Ecto neural progenitor cell (in vitro differentiated cells): ENCODE measurements at regions not wholly inside any gene's neighbourhood (a gene's known extent, or its start where the extent isn't known, plus 50 kb on each side); places are given as distances from the start of the nearest gene placed in this dataset.
A peak's percentile ranks its signal among the peaks of the same experiment; 100 is the strongest.

Experiments used
- DNase-seq: peaks from one replicate; pipeline ENCODE4 v3.0.0-alpha.2; 2018; ENCODE audit warnings: low spot score

DNA sequence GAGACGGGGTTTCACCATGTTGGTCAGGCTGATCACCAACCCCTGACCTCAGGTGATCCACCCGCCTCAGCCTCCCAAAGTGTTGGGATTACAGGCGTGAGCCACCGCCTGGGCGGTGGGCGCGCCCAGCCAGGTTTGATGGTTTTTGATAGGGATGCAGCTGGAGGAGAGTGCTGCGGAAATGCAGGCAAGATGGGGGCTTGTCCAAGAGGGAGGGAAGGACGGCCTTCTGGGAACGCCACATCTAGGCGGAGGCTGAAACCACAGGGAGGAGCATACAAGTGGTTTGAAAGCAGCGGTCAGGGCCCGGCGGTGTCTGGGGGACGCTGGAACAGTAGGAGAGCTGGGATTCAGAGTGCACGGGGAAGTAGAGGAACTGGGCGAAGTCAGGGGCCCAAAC lies 134.6 kb downstream of the VRK1 start:
- no peak for DNase-seq

DNA sequence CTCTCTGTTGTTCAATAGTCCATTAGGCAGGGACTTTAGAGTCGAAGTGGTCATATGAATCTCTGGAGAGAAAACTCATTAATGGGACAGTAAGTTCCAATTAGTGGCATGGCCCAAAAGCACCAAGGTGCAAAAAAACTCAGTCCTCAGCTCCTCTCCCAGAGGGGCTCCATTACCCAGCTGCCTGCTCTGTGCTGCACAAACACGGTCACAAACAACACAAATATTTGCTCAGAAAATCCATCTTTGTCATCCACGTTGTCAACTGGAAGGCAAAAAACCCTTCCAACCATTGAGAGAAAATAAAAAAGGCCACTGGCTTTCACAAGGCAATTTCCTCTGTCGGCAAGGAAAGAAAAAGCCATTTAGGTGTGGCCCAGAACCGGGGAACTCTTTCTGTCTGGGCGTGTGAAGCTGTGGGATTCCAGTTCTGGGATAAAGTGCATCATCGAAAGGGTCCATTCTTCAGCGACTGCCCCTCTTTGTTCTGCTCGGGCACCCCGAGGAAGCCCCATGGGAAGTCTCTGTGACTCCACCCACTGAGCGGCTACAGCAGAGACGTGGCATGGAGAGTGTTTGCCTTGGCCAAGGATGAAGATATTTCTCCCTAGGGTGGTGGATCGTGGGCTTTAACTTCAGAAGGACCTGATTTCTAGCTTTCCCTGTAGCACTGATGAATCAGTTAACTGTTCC lies 137.6 kb downstream of the VRK1 start:
- no peak for DNase-seq

DNA sequence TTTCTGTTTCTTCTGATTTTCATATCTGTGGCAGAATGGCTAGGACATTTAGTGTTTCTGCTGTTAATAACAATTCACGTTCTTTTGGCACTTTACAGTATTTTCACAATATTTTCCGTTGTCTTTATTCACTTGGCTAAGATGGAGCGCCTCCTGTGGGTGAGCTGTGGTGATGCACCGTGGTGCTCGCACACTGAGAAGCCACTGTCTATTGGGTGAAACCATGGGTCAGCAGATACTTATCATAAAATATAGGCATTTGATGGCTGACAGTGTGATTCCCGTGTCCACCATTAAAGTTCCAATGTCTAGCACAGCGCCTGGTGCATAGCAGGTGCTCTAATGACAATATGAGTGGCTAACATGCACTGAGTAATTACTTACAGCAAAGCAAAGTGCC lies 141.8 kb downstream of the VRK1 start:
- DNase-seq: no peak

DNA sequence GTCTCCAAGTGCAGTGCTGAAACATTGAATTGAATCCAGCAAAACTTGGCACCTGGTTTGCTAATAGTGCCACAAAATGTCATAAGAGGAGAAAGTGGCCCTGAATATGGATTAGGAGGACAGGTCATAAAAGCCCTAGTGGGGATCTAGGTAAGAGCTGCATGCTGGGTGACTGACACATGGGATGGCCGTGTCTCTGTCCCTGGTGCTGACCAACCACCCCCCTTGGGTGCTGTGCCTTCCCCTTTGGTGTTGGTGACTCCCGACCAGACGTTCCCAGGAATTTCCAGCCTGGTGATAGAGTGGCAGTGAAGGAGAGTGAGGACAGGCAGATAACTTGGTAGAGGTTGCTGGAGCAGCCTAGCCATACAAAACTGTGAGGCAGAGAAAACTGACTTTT lies 142.8 kb downstream of the VRK1 start:
- peak; percentile 53 for DNase-seq

DNA sequence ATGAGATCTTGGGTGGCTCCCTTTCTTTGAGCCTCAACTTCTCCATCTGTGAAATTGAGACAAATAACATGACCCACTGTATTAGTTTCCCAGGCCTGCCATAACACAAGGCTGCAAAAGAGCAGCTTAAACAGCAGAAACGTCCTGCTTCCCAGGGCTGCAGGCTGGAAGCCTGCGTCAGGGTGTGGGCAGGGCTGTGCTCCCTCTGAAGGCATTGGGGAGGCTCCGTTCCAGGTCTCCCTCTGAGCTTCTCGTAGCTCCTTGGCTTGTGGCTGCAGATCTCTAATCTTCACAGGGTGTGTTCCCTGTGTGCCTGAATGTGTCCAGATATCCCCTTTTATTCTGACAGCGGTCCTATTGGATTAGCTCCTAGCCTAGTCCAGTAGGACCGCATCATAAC lies 147.1 kb downstream of the VRK1 start:
- no peak for DNase-seq

DNA sequence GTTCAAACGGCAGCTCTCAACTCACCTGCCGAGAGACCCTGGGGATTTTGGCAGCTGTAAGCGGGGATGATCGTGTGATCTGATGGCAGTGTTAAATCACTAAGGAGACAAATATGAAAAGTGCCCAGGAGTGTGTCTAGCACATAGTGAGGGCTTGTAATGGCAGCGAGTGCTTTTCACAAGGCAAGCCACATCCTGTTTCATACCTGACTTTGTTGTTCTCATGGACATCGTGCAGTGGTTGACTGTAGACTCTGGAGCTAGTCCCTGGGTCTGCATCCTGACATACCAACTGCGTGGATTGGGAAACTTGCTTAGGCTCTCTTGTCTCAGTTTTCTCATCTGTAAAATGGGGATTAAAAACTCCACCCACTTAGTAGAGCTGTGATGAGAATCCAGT lies 148.5 kb downstream of the VRK1 start:
- no peak for DNase-seq

DNA sequence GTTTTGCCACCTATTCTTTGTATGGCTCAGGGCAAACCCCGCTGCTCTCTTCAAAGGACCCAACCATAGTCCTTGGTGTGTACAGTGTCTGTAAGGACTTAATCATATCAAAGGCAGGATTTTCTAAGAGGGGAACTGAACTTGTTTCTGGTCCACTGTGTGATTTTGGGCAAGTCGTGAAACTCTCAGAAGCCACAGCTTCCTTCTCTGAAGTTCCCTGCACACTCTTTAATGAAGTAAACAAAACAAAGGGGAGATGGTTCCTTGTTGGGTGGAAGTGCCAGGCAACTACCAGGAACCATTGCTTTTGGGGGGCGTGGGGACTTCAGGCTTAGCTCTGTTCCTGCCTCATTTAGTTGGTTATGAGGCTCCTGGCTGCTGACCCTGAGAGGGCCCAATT lies 152.4 kb downstream of the VRK1 start:
- DNase-seq: peak; percentile 8

DNA sequence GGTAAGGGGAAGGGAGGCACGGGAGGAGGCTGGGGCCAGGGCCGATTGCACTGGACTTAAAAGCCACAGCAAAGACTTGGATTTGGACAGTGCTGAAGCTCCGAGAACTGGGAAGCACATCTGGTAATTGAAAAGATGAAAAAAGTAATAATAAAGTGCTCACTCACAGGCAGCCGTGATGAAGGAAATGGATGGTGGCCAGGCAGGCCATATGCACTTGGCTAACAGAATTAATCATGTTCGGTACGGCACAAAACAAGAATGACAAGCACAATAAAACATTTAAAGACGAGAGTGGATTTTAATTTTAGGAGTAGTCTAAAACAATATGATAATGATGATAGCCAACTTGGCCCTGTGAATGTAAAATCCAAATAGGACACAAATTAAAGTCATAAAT lies 154.3 kb downstream of the VRK1 start:
- DNase-seq: no peak

DNA sequence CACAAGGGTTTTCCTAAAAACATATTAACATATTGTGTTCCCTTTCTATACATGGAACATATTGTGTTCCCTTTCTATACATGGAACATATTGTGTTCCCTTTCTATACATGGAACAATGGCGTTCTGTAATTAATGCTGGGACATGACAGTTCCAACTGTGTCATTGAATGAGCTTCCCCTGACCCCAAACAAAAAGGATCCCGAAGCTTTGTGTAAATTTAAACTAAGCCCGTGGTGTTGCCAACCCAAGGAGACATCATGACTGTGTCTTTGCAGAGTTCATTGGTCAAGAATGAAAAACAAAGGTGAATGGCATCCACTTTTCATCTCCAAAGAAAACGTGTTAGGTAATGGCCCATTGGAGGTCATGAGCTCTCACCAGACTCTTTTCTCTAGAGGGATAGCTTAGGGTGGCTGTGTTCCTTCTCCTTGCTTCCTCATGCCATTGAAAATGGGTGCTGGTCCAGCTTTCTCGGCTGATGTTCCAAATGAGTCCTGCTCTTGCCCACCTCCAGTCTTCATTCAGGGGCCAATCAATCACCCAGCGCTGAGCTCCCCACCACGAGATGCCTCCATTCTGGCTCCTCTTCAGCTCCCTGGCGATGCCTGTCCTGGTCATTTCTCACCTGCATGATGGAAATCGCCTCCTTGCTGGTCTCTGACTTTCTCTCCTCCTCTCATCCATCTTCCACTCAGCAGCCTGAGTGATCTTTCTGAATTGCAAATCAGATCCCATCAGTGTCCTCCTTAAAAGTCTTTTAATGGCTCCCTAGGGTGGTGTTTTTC lies 156.1 kb downstream of the VRK1 start:
- DNase-seq: no peak

DNA sequence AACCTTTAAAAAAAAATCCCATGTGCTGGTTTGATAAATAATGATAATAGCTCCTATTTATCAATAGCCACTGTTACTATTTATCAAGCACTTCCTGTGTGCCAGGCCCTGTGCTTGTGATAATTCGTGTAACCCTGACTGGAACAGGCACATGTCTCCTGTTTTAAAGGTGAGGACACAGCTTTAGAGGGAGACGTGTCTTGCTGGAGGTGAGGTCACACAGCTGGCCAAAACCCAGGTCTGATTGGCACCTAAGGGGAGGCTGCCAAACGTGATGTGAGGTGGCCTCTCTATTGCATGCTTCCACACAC lies 156.6 kb downstream of the VRK1 start:
- DNase-seq: no peak

DNA sequence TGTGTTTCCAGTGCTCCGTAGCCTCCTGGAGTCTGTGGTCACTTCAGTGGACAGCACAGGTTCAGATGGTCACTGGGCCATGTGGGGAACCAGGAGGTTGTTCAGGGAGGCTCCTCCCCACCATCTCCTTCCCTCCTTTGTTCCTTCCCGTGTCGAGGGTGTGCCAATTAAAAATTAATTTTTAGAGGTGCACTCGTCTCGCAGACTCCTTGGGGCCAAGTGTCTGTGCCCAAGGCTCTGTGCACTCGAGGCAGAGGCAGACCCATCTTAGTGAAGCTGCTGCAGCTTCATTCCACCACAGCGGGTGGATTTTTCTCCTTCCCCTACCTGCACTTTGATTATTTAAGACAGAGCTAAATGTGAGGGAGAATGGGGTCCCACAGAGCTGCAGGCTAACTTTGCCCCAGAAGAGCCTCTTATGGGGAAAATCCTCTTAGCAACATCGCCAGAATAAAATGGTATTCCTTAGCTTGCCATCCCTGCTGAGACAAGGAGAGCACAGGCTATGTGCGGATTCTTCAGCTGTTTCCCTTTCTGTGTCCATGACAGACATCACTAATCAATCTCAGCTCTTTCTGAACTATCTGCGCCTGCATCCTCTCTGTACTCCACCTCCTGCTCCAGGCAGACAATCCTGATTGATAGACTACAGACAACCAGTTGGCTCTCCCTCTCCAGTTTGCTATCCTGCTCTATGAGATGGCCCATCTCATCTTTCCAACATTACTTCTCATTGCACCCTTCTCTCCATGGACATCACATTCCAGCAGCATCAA lies 159.5 kb downstream of the VRK1 start:
- DNase-seq: no peak

DNA sequence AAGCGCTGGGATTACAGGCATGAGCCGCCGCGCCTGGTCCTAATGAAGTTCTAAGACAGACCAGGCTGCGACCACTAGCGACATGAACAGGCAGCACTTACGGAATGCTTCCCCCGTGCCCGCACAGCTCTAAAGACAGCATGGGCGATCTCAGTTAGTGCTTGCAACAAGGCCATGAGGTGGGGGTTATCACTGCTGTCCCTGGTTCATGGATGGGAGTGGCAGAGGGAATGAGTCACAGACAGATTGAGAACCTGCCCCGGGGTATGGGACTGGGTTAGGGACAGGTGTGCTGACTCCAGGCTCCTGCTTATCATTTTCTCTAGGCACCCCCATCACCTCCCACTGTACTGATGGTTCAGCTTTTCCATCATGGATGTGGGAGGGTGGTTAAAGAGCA lies 160.9 kb downstream of the VRK1 start:
- DNase-seq: no peak

DNA sequence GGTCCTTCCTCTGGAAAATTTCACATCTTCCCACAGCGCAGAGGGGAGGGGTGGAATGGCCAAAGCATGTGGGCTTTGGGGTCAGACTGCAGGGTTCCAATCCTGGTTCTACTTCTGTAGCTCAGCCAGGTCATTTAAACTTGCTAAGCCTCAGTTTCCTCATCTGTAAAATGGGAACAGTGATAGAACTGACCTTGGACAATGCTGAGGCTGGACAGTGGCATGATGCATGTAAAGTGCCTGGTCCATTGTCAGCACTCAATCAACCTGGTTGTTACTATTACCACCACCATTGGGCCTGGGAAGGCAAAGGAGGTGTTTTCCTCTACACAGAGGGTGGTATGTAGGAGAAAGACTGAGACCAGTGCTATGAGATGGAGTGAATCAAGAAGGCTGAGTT lies 162.8 kb downstream of the VRK1 start:
- DNase-seq: no peak

DNA sequence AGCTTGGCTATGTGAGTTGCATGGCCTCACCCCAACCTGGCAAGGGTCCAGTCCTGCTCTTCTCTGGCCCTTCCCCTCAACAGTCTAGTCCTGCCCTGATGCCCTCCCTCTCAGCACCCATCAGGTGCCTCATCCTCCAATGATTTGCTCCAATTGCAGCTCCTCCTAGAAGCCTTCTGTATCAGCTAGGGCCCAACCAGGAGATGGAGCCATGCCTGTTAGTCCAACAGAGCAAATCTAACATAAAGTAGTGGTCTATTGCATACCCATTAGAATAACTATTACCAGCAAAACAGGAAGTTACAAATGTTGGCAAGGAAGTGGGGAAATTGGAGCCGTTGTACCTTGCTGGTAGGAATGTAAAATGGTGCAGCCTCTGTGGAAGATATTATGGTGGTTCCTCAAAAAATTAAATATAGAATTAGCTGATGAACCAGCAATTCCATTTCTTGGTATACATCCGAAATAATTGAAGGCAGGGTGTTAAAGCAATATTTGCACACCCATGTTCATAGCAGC lies 163.5 kb downstream of the VRK1 start:
- DNase-seq: peak; percentile 7

DNA sequence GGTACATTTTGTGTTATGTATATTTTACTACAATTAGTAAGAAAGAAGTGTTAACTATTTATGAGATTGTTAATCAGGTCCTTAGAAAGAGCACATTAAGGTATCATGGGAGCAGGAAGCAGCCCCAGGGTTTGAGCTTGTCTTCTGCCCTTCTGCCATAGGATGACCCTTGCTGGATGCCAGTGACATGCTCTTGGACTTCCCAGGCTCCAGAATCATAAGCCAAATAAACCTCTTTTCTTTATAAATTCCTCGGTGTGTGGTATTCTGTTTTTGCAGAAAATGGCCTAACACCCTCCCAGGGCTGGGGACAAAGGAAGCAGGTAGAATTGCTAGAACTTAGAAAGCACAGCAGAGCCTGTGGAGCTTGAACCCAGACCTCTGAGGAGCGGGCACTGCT lies 164.7 kb downstream of the VRK1 start:
- peak; percentile 10 for DNase-seq

DNA sequence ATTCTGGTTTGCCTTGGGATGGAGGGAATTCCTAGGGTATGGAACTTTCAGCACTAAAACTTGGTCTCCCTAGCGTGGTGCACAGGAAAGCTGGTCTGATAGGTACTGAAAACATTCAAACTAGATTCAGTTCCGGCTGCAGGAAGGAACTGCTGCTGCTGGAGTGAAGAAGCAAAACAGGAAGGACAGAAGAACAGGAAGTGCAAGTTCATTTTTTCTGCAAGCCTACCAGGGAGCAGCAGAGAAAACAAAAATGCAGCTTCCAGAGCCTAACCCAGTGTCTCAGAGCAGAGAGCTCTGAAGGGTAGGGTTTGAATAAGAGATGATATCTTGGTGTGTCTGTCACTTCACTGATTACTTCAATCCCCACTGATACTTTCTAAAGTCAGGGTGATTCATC lies 165.2 kb downstream of the VRK1 start:
- DNase-seq: peak; percentile 1

DNA sequence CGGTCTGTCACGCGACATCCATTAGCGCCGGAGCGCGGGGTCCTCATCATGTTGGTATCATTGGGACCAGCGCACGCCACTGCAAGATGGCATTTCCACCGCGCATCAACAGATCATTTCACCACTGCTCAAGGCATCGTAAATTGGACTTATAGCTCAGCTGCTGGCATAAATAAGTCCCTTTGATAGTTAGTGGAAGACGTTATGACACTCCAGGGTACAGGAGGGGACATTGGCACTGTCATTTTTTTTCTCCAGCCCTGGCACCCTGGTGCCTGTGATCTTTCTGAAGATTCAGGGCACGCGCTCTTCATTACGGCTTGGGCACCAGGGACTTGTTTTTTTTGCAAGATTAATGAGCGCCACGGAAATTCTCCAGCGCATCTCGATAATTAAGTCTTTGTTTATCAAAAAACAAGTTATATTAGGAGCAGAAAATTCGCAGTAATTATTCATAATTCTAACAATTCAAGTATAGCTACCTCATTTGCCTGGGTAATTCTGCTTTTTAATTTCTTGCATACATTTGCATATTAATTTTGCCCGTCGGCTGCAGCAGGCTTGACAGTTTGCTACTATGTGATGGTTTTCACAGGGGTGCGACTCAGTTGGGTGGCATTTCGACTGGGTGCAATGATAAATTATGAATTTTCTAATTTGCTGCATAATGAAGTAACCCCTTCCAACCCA lies 167.7 kb downstream of the VRK1 start:
- no peak for DNase-seq

DNA sequence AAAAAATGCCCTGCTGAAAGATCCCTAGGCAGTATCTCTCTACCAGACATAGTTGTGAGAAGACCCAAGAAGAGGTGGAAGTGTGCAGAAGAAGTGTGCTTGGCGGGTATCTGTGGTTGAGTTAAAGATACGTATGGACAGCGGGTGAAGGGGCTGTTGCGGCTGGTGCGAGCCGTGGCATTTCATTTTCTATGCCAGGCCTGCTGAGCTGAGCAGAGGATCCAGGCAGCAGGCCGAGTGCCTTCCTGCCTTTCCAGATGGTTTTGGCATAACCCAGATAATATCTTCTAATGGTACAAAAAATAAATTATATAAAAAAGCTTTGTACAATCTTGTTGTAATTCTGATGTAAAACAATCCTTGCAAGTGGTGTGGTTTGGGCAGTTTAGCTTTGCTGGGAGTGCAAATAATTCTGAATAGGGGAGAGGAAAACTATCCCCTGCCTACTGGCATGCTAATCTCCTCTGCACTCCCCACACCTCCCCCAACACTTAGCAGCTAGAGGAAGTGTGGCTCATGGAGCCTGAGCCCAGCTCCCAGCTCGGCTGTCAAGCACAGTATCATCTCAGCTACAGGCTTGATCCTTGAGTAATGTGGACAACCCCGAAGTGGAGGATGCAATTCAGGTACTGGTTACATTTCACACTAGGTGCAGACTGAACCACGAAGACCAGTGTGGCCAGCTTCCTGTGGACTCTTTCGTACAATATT lies 168.9 kb downstream of the VRK1 start:
- DNase-seq: no peak

DNA sequence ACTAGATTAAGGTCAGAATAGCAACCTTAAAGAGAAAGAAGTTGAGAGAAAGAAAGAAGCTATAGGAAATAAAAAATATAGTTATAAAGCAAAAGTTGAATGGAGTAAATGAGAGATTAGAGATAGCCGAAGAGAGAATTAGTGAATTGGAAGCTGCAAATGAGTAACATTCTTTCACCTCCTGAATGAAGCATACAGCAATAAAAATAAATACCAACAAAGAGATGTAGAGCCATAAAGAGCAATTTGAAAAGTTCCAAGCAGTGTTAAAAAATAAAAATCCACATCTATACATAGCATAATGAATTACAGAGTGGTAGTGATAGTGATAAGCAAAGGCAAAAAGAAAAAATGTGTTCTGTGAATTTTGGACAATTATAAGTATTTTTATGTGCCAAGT lies 177.9 kb downstream of the VRK1 start:
- DNase-seq: no peak

DNA sequence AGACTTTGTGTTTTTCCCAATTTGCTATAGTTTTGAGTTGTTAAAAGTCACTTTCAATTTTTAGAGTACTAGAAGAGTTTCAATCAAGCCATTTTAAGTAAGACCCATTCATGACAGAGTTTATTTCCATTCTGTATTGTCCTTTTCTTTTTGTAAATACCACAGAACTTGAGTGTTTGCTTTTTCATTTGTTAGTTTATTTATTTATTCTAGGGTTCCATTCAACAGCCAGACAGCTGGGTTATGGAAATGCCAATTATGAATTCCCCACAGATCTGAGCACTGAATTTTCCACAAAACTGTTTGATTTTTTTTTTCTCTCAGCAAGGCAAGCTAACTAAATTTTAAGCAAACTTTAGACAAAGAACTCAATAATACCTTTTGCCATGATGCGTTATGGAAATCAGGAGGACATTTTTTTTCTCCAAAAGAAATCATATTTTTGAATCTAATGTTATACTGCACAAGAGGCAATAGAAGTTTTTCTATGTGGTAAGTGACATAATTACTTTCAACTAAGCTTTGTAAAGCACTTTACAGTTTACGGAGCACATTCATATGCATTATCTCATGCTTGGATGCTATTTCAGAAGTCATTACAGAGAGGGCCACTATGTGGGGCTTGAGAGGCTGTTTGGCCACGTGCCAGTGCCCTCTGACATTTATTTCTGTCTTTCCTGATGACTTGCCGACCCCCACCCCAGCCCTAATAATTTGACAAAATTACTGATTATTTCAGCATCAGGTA lies 181.5 kb downstream of the VRK1 start:
- DNase-seq: no peak

DNA sequence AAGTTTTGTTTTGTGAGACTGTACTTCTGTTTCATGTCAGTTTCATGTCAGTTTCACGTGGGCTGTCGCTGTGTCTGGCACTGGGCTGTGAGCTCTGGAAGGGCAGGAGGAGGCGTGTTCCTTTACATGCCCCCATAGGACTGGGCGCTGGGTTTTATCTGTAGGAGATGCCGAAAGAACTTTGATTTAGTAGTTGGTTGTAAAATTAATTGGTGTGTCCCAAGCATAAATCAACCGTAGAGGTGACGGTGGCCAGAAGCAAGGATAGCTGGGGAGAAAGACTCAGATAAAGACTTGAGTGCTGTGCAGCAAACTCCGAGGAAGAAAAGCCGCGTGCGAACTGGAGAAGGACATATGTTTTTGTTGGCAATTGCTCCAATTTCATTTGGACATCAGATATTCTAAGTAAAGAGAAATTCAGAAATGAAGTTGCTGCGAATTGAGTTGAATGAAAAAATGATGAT lies 182.5 kb downstream of the VRK1 start:
- DNase-seq: no peak
